CD4-positive, alpha-beta T cell treated with Interleukin-17A for 4 hours (primary cell): ENCODE measurements at regions not wholly inside any gene's neighbourhood (a gene's known extent, or its start where the extent isn't known, plus 50 kb on each side); places are given as distances from the start of the nearest gene placed in this dataset.

Source experiments
- DNase-seq: peaks from one replicate; pipeline ENCODE4 v3.0.0-alpha.2; 2020; ENCODE audit warnings: mixed read lengths

- DNase-seq, result no peak
These were observed 483.3 kb downstream of the ARHGEF28 start for GRCh38 chr5:74109344-74109743.

DNA sequence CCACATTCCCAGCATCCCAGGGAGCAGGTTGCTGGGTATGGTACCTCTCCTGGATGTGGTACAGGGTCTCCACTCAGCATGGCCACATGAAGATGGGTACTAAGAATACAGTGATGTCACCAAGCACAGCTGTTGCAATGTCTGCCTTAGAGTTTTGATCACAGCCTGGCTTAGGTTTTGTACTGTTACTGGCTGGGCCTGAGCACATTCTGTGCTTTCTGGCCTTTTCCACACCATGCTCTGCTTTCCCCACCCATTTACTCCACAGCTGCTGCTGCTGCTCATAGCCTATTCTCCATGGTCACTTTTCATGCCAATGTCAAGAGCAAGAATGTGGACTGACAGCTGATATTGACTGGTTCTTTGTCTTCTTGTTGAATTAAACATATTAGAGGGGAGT, 481.9 kb downstream of the ARHGEF28 start:
- DNase-seq, result no peak

GRCh38 chr5:74105126-74105780, 479.3 kb downstream of the ARHGEF28 start:
- DNase-seq, result no peak

GRCh38 chr5:74103131-74104023, 477.4 kb downstream of the ARHGEF28 start:
- no peak for DNase-seq

DNA sequence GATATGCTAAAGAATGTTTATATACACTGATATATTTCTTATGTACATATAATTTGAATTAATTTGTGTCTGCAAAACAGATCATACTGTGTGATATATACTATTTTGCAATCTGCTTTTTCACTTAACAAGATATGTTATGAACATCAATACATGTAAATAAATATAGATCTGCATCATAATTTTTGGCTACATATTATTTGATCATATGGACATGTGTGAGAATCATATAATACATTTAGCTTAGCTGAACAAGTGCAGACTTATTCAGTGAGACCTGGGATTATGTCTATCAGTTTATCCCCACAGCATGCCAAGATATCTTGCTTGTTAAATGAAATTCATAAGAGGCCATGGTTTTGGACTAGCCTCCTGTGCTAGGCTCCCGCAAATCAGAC, 474.3 kb downstream of the ARHGEF28 start:
- DNase-seq, result no peak

DNA sequence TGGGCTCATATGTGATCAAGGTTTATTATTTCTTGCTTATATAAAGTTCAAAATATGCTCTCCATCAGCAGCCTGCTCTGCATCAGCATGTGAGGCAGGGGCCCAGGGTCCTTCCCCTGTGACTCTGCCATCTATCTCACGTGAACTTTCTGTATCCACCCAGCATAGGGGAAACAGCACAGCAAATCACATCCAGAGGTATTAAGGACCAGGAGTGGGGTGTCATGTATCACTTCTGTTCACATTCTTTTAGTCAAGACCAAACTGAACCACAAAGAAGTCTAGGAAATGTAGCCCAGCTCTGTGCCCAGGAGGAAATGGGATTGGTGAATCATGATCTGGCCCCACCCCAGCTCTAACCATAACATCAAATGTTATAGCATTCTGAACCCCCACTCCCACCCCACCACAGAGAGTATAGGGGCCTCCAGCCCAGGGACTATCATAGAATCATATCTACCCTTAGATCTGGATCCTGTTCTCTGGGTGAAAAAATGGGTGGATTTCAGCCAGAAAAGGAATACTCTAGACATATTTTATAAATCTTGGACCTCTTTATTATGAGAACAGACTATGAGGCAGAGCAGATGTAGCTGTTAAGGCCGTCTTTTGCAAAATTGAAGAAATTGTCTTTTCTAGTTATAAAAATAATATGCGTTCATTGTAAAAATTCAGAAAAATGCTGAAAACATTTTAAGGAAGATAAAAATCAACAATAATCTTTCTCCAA, 473.7 kb downstream of the ARHGEF28 start:
- no peak for DNase-seq

- DNase-seq, result no peak
These were observed 472.9 kb downstream of the ARHGEF28 start for GRCh38 chr5:74098941-74099340.

DNA sequence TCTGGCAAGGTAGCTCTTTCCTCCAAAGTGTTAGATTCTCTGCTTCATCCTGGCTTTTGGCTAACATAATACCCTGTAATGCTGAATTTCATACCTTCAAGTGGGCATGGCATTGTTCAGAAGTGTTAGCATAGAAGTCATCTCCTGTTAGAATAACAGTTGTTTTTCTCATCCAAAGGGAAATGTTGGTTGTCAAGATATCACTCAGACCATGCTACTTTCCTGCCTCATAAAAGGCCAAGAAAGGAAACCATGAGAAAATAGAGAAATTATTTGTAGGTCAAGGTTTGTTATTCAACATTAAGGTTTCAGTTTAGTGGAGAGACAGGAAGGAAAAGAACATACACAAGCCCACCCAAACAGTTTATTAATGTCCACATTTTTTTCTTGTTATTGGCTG, 472.5 kb downstream of the ARHGEF28 start:
- DNase-seq, result no peak

- DNase-seq, result no peak
These were observed 470.3 kb downstream of the ARHGEF28 start for GRCh38 chr5:74096325-74096724.

DNA sequence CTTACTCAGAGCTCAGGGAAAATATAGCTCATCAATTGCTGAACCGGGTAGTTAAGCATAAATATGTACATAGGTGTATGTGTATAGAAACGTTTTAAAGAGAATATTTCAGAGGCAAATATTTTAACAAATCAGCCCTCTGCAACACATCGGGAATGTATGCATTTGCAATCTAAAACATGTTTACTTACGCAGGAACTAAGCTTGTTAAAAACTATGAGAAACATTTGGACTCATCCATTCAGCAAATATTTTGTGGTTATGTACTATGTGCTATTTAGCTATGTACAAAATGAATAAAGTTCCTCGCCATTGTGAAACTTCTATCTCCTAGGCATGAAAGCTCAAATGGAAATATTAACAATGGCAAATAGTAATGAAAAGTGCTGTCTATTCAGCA, 469.9 kb downstream of the ARHGEF28 start:
- DNase-seq, result no peak

- DNase-seq, result no peak
These were observed 468.7 kb downstream of the ARHGEF28 start for GRCh38 chr5:74094782-74095108.

DNA sequence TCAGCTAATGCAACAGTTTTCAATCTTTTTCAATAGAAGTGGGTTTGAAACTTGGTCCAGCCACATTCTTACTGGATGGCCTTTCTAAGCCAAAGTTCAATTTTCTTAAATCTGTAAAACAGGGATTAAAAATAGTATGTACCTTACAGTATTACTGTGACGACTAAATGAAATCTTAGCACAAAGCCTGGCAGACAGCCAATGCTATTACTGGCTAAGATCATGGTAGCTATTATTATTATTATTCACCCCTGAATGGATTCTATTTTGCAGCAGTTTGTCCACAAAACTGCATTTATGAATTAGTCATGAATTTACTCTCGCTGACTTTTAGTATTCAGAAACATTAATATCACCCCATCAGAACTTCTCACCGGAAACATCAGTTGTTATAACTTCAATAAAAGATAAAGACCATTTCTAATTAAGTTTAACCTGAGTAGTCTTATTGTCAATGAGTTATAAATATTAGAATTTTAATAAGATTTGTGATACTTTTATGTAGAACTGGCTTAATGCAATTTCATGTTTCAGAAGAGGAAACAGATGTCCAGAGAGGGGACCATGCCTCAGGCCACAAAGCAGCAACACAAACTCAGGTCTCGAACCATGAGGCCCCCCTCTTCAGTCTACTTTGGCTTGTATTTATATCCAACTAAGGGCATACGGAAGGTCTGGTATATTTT, 468.2 kb downstream of the ARHGEF28 start:
- DNase-seq, result no peak

DNA sequence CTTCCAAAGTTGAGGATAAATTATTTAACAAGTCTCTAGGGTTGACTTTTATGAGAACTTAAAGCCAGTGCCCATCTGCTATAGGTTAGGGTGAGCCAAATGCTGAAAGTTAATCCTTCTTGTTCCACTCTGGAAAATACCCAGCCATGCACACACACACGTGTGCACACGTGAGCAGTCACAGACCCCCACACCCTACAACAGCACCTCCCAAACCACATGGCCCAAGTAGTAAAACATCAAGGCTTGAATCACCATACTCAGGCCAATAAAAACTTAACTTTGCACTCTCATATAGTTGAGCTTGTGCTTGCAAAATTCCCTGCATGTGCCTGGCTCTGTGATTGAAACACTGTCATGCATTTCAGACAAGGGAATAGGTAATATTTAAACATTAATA, 467.6 kb downstream of the ARHGEF28 start:
- no peak for DNase-seq

- no peak for DNase-seq
These were observed 466.8 kb downstream of the ARHGEF28 start for GRCh38 chr5:74092766-74093165.

DNA sequence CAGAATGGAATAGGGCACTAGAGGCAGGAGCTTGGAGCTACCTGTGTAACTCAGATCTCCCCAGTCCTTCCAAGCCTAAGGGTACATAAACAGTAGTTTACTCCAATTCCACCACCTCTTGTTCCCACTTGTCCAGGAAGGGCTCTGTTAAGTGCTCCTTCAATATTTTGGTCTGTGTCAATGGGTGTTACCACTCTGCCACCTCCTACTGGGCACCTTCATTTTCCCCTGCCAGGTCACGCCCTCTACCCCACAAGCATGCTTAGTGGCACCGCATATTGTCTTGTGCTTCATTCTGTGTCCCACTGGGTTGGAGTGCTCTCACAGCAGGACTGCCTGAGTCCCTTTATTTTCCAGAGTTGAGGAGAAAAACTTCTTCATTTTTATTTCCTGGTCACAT, 459.8 kb downstream of the ARHGEF28 start:
- no peak for DNase-seq

DNA sequence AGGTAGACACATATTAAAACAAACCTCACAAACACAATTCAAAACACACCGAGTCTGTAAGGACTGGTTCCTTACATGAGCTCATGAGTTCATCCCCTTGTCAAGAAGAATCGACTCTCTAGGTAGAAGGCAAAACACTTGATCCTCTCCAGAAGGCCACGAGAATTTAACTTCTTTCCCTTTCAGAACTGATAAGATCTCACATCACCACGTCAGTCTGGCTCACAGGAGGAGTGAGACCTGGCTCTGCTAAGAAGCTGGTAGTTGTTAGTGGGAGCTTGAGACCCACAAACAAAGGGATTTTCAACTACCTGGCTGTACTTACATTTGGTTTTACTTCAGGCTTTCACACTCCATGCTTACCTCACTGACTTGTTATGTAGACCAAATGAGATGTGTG, 459.2 kb downstream of the ARHGEF28 start:
- DNase-seq, result no peak

GRCh38 chr5:74083096-74083791, 457.2 kb downstream of the ARHGEF28 start:
- no peak for DNase-seq

DNA sequence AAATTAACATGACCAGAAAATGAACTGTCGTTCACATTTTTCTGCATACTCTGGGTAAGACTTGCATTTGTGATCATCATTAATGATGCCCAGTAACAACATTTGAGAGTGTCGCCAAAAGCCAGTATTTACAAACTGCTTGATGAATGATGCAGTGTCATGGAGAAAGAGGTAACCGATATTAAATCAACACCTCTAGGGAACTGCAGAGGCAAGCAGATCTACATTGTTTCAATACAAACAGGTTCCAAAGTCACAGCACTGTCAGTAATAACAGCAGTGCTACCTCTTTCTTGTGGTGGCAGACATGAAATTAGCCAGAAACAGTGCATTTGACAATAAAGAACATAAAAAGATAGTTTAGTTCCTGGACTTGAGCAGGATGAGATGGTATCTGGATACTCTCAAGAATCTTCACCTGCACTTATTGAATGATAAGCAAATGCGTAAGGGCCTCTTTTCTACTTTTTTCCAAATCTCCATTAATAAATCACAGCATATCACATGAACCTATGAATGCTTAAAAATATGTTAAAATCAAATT, 456.6 kb downstream of the ARHGEF28 start:
- no peak for DNase-seq

- DNase-seq, result no peak
These were observed 455.1 kb downstream of the ARHGEF28 start for GRCh38 chr5:74081126-74081525.

DNA sequence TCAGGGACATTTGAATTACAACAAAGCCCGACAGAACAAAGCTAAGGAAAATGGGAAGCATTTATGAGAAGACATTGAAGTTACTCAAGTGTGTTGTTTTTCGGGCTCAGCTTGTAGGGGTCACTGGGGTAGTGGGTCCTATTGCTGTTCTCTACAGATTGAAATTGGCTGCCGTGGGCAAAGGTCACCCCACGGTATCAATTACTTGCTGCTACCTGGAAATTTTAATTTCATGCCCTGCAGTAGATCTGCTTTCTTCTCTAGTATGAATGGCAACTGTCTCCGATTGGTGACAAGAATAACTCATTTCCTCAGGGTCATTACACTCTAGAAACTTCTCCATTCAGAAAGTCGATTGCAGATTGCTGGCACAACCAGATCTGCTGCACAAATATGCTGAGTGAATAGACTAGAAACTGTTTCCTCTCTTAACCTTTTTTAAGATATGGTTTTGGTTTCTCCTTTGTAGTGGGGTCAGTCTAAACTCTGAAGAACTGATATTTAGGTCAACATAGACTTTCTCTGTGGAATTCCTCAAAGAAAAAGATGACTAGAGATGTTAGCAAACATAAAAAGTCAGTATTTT, 454.1 kb downstream of the ARHGEF28 start:
- no peak for DNase-seq

- no peak for DNase-seq
These were observed 449.8 kb downstream of the ARHGEF28 start for GRCh38 chr5:74075501-74076484.
